Suprapubic skin (tissue), 3 donors: ENCODE measurements at regions not wholly inside any gene's neighbourhood (a gene's known extent, or its start where the extent isn't known, plus 50 kb on each side); places are given as distances from the start of the nearest gene placed in this dataset.

Experiments used
- EP300 ChIP-seq: sonication (generic); formaldehyde crosslinking; IDR thresholded peaks from one replicate; pipeline ENCODE4 v1.6.1; 2017; ENCODE audit warnings: antibody characterized with exemption
- TF ChIP-seq, protein P1 (sequence below), 2 donors: fragments of 200-600 bp in 1 of 2; fragments of 450-650 bp in 1 of 2; sonication (generic) in 1 of 2; IDR thresholded peaks; one replicate each; pipeline ENCODE4 v1.5.1; 2016 to 2019; ENCODE audit warnings: antibody characterized with exemption in 2 of 2, mild to moderate bottlenecking in 1 of 2, moderate library complexity in 1 of 2

DNA sequence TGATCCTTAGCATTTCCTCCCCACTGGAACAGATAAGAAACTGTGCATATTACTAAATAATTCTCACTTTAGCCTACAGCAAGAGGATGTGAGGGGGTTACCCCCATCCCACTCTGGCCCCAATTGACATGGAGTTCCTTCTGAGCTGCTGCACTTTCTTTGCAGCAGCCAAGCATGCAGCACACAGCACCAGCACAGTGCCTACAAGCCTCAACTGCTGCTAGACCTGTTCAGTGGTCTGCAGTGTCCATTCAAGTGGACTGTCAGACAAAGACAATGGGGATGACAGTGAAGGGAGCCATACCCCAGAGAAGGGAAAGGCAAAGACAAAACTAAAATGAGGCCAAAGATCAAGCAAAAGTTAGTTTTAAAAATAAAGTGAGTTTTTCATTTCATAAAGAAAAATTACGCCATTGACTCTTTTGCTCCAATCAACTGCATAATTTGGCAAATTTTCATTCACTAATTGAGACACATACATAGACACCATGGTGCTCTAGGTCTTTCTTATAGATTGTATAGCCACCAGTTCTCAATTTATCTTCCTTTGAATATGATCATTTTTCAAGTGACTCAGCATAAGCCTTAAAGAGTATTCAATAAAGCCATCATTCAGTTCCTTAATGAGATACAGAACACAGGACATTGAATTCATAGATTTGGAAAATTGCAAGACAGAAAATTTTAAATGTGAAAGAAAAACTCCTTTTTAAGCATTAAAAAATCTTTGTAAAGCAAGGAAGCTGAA, 410.6 kb downstream of the HNRNPD start:
- no peak for TF ChIP-seq EP300
- TF ChIP-seq, protein P1, sequence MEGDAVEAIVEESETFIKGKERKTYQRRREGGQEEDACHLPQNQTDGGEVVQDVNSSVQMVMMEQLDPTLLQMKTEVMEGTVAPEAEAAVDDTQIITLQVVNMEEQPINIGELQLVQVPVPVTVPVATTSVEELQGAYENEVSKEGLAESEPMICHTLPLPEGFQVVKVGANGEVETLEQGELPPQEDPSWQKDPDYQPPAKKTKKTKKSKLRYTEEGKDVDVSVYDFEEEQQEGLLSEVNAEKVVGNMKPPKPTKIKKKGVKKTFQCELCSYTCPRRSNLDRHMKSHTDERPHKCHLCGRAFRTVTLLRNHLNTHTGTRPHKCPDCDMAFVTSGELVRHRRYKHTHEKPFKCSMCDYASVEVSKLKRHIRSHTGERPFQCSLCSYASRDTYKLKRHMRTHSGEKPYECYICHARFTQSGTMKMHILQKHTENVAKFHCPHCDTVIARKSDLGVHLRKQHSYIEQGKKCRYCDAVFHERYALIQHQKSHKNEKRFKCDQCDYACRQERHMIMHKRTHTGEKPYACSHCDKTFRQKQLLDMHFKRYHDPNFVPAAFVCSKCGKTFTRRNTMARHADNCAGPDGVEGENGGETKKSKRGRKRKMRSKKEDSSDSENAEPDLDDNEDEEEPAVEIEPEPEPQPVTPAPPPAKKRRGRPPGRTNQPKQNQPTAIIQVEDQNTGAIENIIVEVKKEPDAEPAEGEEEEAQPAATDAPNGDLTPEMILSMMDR (IDR thresholded peaks at IDR 0.05) = no peak
